GM18951 (cell line): ENCODE measurements at regions not wholly inside any gene's neighbourhood (a gene's known extent, or its start where the extent isn't known, plus 50 kb on each side); places are given as distances from the start of the nearest gene placed in this dataset.
"Not testable (repeated sequence)": the region's sequence is repeated elsewhere in the genome, so short reads cannot be mapped to it uniquely, and the experiment has no call there.

Source experiments
- POLR2A ChIP-seq: IDR thresholded peaks from 4 replicates; pipeline ENCODE4 v1.6.1; 2011; ENCODE audit warnings: mild to moderate bottlenecking; ENCODE audit not compliant: insufficient read length, insufficient read depth; ENCODE audit errors: extremely low read depth
- in situ Hi-C: fragments of 300-500 bp; cut with MboI; formaldehyde crosslinking; loops from one replicate; pipeline ENCODE4 v1.12.0; 2022; ENCODE audit warnings: low sequenced_read_pairs, mixed read lengths, inconsistent platforms; ENCODE audit not compliant: unreplicated experiment

GRCh38 chr17:68670967-68671693 lies 70.0 kb upstream of the FAM20A start:
- in situ Hi-C loops = no loop called here
- no peak for TF ChIP-seq POLR2A

- in situ Hi-C loops = not testable (repeated sequence)
Observed at GRCh38 chr17:68666438-68666837, 65.3 kb upstream of the FAM20A start.

GRCh38 chr17:68665373-68665772 lies 64.2 kb upstream of the FAM20A start:
- no peak for TF ChIP-seq POLR2A
- in situ Hi-C loops = no loop called here

GRCh38 chr17:68662479-68662878 lies 61.3 kb upstream of the FAM20A start:
- in situ Hi-C loops = no loop called here

GRCh38 chr17:68662037-68662432 lies 60.9 kb upstream of the FAM20A start:
- in situ Hi-C loops = no loop called here
- no peak for TF ChIP-seq POLR2A

More at GRCh38 chr17:68662479-68662878, 61.3 kb upstream of the FAM20A start:
- no peak for TF ChIP-seq POLR2A

GRCh38 chr17:68661265-68662036 lies 60.3 kb upstream of the FAM20A start:
- in situ Hi-C loops = no loop called here
- TF ChIP-seq POLR2A = no peak

- in situ Hi-C loops = no loop called here
- no peak for TF ChIP-seq POLR2A
Observed at GRCh38 chr17:68660302-68660701, 59.1 kb upstream of the FAM20A start.

- in situ Hi-C loops = no loop called here
- no peak for TF ChIP-seq POLR2A
Observed at GRCh38 chr17:68658999-68659780, 58.0 kb upstream of the FAM20A start.

- in situ Hi-C loops = no loop called here
- TF ChIP-seq POLR2A = no peak
Observed at GRCh38 chr17:68657576-68657975, 56.4 kb upstream of the FAM20A start.

GRCh38 chr17:68657166-68657565 lies 56.0 kb upstream of the FAM20A start:
- no peak for TF ChIP-seq POLR2A
- in situ Hi-C loops = no loop called here

- in situ Hi-C loops = no loop called here
- TF ChIP-seq POLR2A = no peak
Observed at GRCh38 chr17:68656666-68657065, 55.5 kb upstream of the FAM20A start.
